GM21390 (cell line): ENCODE measurements at regions not wholly inside any gene's neighbourhood (a gene's known extent, or its start where the extent isn't known, plus 50 kb on each side); places are given as distances from the start of the nearest gene placed in this dataset.
"Not testable (repeated sequence)": the region's sequence is repeated elsewhere in the genome, so short reads cannot be mapped to it uniquely, and the experiment has no call there.

Source experiments
- ATAC-seq: cut with Tn5 transposase; IDR thresholded peaks from one replicate; pipeline ENCODE4 v1.9.1; 2021; ENCODE audit not compliant: unreplicated experiment

DNA sequence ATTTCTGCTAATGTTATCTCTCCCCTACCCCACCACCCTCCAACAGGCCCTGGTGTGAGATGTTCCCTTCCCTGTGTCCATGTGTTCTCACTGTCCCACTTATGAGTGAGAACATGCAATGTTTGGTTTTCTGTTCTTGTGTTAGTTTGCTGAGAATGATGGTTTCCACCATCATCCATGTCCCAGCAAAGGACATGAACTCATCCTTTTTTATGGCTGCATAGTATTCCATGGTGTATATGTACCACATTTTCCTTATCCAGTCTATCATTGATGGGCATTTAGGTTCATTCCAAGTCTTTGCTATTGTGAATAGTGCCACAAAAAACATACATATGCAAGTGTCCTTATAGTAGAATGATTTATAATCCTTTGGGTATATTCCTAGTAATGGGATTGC lies 104.5 kb downstream of the ZNF33B start:
- ATAC-seq: not testable (repeated sequence)

DNA sequence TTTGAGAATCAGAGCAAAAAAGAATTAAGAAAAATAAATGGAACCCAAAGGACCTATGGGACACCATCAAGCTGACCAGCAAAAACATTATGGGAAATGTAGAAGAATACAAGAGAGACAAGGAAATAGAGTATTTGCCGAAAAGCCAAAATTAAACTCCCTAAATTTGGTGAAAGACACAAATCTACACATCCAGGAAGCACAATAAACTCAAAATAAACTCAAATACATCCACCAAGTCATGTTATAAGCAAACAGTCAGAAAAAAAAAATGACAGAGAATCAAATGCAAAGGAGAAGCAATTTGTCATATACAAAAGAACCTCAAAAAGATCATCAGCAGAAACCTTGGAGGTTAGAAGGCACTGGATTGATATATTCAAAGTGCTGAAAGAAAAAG lies 105.4 kb downstream of the ZNF33B start:
- ATAC-seq: no peak

DNA sequence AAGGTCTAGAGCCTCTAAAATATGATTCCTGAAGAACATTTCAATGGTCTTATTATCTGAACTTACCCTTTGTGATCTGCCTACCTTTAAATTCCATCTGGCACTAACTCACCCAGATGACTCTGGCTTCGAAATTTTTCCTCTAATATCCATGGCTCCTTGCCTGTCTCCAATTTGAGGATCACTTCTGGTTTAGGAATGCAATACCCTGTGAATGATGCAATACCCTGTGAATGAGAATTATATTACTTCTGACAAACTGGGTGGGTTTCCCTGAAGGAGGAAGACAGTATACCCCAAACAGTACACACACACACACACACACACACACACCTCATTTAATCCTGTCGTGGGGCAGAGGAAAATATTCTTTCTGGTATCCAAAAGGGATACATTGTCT lies 115.3 kb downstream of the ZNF33B start:
- ATAC-seq: no peak

DNA sequence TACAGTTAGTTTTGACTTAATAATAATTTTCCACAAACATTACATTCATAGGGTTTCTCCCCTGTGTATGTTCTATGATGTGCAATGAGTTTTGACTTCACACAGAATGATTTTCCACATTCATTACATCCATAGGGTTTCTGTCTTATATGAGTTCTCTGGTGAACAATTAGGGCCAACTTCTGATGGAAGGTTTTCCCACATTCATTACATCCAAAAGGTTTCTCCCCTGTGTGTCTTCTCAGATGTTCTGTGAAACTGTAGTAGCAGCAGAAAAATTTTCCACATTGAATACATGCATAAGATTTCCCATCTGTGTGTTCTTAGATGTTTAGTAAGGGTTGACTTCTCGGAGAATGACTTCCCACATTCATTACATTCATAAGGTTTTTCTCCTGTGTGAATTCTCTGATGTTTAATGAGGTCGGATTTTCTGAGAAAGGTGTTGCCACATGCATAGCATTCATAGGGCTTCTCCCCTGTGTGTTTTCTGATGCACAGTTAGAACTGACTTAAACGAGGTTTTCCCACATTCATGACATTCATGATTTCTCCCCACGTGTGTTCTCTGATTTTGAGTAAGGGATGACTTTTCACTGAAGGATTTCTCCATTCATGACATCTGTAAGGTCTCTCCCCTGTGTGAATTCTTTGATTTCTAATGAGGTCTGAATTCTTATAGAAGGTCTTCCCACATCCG lies 118.5 kb downstream of the ZNF33B start:
- no peak for ATAC-seq

DNA sequence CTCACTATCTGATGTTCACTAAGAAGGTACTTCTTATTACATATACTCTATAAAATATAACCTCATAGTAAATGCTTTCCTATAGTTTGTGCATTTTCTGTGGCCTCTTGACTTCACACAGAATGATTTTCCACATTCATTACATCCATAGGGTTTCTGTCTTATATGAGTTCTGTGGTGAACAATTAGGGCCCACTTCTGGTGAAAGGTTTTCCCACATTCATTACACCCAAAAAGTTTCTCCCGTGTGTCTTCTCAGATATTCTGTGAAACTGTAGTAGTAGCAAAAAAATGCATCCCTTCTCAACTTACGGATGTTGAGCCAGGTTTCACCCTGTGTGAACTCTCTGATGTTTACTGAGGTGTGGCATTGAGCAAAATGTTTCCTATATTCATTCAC lies 119.3 kb downstream of the ZNF33B start:
- no peak for ATAC-seq

DNA sequence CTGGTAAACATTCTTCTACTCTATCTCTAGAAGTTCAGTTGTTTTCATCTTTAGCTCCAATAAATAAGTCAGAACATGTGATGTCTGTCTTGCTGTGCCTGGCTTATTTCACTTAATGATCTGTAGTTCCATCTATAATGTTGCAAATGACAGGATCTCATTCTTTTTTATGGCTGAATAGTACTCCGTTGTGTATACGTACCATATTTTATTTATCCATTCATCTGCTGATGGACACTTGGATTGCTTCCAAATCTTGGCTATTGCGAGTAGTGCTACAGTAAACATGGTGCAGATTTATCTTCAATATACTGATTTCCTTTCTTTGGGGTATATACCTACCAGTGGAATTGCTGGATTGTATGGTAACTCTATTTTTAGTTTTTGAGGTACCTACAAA lies 124.4 kb downstream of the ZNF33B start:
- no peak for ATAC-seq

DNA sequence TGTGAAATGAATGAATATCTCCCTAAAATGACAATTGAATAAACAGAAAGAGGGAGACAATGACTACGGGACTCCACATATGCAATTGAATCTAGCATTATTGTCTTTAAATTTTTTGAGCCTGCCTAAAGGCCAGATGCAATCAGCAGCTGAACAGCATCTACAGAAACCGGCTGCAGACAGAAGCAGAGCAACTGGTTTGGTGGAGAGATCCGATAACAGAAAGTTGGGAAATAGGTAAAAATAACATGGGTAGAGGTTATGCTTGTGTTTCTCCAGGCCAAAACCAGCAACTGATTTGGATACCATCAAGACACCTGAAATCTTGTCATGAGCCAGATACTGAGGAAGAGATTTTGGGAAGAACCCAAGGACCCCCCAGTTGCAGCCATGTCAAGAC lies 146.6 kb downstream of the ZNF33B start:
- ATAC-seq: no peak

DNA sequence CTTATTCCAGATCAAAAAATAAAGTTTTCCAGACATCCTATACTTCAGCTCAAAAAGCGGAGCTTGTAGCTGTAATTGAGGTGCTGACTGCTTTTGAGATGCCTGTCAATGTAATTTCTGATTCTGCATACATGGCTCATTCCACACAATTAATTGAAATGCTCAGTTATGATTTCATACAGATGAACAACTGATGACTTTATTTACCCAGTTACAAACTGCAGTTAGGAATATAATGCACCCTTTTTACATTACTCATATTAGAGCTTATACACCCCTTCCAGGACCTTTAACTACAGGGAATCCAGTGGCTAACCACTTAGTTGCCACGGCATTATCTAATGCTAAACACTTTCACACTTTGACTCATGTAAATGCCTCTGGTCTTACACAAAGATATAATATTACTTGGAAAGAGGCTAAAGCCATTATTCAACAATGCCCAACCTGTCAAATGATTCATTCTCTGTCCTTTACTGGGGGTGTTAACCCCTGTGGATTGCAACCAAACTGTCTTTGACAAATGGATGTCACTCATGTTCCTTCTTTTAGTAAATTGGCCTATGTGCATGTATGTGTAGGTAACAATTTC lies 147.3 kb downstream of the ZNF33B start:
- no peak for ATAC-seq

DNA sequence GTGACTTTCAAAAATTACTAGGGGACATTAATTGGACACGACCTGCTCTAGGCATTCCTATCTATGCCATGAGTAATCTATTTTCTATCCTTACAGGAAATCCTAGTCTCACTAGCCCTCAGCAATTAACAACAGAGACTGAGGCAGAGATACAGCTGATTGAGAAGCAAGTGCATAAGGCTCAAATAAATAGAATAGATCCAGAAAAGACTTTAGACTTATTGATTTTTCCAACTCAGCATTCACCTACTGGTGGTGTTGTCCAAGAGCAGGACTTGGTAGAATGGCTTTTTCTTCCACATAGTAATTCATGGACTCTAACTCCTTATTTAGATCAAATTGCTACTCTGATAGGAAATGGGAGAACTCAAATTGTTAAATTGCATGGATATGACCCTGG lies 148.0 kb downstream of the ZNF33B start:
- ATAC-seq: no peak

DNA sequence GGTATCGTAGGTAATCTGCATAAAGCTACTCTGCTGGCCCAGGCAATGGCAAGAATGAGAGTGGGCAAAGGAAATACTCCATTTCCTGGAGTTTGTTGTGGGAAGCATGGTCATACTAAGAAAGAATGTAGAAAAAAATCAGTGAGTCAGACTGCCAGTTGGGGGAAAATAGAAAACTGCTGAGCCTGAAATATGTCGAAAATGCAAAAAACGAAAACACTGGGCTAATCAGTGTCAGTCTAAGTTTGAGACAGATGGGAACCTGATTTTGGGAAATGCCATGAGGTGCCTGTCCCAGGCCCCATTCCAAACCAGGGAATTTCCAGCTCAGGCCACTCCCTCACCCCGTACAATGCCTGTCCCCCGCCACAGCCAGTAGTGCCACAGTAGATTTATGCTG lies 150.0 kb downstream of the ZNF33B start:
- ATAC-seq: no peak

DNA sequence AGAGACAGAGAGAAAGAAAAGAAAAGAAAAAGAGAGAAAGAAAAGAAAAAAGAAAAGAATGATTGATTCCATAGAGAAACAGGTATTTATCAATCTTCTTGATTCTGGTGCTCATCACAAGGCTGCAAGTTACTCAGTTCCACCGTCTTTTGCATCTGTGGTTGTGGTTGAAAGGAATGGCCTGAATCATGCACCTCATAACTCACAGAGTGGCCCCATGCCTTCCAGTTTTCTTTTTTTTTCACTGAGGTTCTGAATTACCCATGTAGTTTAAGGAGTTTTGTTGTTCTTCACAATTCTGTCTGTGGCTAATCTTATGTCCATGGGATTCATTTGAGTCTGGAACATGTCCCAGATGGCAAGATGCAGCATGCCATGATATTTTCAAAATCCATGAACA lies 156.0 kb downstream of the ZNF33B start:
- ATAC-seq: no peak

DNA sequence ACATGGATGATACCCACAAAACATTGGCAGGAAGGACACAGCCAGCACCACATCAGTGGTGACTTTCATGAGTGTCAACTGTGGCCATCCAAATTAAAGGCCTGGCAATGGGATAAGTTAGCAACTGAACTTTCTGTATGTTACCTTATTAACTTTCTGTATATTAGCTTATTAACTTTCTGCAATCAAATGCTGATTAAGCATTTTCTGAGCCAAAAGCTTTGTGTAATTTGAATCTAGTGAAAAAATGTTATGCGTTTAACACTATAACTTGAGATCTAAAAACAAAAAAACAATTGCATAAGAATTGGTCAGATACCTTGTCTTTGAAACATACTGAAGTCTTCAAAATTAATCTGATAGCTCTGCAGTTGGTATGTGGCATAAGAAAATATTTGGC lies 159.3 kb downstream of the ZNF33B start:
- ATAC-seq: no peak

DNA sequence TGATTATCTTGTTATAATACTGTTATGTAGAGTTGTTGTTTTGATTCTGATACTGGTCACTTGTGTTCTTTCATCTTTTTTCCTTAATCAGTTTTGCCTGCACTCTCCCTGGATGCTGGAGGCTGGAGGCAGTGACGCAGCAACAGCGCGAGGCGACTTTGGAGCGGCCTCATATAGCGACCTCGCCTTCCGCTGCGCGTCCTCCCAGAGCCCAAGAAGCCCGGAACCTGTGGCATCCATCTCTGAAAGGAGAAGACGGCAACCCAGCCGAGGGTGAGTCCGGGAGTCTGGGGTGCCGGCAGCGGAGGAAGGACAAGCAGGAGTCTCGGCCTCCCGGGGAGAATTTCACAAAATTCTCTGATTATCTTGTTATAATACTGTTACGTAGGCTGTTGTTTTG lies 161.2 kb downstream of the ZNF33B start:
- ATAC-seq: no peak

DNA sequence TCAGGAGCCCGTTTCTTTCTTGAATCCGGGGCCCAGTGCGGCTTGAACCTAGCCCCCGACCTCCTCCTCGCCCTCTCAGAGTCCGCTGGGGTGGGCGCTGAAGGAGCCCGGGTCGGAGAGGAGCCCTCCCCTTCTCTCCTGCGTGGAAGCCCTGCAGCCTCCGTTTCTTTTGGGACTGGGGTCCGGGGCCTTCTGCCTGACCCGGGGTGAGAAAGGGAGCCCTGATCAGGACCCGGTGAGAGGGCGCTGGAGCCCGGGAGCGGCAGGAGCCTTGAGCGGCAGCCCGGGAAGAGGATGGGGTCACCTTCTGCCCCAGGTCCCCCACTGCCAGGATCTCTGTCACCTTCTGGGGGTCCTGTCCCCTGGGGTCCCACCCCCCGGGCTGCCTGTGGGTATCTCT lies 162.3 kb downstream of the ZNF33B start:
- no peak for ATAC-seq

DNA sequence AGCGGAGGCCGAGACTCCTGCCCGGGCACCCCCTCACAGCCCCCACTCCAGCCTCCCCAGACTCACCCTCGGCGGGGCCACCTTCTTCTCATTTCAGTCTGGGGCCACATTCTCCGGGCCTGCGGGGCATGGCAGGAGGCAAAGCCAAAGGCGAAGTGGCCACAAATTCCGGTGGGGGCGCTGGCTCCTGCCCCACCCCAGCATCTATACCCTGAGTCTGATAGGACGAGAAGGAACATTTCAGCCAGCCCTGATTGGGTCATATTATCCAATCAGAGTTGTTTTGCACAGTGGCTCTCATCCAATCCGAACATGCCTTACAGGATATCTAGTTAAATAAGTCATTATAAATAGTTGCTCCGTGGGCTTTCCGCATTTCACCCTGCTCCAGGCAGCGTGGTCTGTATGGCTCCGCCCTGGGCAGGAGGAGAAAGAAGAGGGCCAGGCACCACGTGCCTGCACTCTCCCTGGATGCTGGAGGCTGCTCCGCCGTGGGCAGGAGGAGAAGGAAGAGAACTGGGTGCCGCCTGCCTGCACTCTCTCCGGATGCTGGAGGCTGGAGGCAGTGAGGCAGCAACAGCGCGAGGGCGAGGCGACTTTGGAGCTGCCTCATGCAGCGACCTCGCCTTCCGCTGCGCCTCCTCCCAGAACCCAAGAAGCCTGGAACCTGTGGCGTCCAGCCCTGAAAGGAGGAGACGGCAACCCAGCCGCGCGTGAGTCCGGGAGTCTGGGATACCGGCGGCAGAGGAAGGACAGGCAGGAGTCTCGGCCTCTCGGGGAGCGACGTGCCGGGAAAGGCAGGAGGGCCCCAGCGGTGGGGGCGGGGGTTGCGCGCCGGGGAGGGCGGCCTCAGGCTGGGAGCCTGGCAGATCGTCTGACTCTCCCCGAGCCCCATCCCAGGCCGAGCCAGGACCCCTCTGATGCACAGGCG lies 162.9 kb downstream of the ZNF33B start:
- no peak for ATAC-seq

DNA sequence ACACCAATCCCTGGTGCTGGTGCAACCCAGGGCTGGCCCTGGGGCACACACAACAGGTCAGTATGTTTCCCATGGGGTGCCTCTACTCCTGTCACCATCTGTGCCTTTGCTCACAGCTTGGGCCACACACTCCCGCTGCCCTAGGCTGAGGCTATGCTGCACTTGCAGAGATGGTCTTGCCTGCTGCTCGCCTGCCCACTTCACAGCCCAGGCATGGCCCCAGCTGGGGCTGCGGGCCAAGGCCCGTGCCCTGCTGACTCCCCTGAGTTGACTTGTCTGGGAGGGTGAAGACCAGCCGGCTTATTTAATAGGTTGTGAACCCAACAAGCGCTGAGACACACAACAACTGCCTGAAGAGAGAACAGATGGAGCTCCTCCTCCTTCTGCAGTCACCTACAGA lies 184.1 kb downstream of the ZNF33B start:
- ATAC-seq: no peak

DNA sequence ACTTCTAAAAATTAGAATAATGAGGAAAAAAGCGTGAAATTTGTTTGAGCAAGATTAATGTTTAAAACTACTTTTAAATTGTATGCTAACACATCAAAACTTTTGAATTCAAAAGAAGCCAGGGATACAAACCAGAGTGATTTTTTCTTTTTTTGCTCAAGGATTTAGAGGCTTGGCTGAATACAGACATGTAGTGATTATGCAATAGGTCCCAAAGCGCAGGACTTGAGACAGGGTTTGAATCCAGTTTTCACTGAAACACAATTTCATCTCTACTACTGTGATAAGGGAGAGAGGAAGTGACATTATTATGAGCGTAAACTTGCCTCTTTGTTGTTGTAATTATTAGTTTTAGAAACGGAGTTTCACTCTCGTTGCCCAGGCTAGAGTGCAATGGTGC lies 207.3 kb downstream of the ZNF33B start:
- ATAC-seq: no peak

DNA sequence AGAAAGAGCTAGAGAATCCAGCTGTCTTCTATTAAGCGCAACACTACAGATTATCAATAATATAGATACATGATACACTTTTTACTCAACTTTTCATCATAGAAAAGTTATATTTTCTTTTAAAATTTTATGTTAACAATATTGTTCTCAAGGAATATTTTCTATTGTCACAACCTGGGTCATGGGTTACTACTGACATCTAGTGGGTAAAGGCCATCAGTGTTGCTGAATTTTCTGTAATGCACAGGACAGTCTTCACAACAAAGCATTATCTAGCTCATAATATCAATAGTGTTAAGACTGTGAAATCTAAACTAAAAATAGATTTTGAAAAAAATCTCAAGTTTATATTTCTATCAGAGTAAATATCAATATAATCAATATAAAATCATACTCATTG lies 209.8 kb downstream of the ZNF33B start:
- no peak for ATAC-seq

DNA sequence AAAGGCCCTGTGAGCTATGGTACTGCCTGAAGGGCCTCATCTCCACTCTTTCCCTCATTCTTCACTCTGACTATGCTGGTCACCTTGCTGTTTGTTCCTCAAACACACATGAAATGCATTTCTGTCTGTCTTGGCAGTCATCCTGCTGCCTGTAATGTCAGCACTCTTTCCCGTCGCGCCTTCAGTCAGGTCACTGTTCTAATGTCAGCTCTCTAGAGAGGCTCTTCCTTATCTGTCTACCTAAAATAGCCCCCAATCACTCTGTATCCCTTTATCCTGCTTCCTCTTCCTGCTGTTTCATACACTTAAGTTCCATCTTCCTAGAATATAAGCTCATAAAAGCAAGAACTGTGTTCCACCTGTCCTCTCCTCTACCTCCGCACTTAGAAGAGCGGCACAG lies 215.5 kb downstream of the ZNF33B start:
- no peak for ATAC-seq

DNA sequence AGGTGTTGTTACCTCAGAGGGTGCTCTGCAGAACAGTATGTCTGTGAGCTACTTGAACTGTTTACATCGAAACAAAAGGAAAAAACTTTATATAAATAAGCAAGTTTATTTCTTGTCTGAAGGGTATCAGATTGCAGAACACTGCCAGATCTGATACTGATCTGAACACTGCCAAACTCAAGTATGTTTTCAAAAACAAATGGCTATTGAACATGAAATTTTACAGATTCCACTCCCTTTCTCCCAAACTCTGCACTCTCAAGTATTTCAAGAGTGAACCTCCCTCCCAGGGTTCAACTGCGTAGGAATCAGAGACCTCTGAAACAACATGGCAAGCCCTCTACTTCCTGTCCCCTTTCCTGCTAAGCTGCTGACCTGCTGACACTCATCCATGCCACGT lies 216.6 kb downstream of the ZNF33B start:
- no peak for ATAC-seq

DNA sequence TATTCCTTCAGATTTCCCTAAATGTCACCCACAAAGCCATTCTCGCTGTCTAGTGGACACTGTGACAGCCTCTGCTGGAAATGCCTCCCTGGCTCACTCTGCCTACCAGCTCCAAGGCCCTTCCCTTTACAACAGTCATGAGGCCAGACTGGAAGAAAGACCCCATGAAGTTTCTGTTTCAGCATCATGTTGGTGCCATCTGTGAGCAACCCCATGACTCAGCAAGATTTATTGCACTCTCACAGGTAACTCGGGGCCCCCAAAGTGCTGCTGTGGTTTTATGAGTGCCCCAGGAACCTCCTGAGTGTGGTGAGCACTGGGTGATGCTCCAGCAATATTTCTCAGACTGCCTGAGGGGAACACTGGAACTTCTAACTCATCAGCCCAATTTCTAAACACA lies 218.6 kb downstream of the ZNF33B start:
- no peak for ATAC-seq

DNA sequence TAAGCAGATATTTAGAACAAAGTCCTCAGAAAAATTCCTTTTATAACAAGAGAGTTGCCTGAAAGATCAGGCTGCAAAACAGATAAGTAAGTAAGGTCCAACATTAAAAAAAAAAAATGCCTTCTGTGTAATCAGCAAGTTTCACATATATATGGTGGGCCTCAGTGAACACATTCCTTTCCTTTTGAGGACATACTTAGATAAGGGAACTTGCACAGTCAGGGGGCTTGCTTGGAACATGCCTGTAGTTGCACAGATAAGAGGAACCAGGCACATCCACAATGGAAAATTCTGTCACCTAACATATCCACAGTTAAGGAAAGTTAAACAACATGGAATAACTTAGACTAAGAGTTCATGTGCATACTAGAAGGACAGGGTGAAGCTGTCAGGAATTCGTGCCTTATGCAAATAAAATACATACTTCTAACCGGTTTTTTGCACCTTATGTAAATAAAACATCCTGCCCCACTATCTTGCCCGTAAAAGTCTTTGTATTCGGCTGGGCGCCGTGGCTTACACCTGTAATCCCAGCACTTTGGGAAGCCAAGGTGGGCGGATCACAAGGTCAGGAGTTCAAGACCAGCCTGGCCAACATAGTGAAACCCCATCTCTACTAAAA lies 257.3 kb downstream of the ZNF33B start:
- no peak for ATAC-seq
